ENCODE measurements at regions not wholly inside any gene's neighbourhood (a gene's known extent, or its start where the extent isn't known, plus 50 kb on each side); places are given as distances from the start of the nearest gene placed in this dataset.

DNA sequence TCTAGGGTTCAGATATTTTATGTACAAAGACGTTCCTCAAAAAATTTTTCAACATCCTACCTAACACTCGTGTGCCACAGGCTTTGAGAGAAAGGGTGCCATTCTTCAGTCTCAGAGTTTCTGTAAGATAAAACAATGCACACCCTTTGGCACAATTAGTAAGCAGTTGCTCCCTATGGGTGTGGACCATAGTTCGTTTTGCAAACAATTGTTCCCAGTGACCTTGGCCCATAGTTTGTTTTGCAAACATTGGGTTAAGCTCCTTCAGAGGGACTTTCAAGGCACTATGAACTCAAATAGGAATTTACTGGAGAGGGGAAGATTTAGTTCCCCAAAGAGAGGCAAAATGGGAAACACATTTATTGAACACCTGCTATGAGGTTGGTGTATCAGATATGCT lies 220.3 kb upstream of the CA10 start:
- DNase-seq: no peak
- TF ChIP-seq, protein P1, sequence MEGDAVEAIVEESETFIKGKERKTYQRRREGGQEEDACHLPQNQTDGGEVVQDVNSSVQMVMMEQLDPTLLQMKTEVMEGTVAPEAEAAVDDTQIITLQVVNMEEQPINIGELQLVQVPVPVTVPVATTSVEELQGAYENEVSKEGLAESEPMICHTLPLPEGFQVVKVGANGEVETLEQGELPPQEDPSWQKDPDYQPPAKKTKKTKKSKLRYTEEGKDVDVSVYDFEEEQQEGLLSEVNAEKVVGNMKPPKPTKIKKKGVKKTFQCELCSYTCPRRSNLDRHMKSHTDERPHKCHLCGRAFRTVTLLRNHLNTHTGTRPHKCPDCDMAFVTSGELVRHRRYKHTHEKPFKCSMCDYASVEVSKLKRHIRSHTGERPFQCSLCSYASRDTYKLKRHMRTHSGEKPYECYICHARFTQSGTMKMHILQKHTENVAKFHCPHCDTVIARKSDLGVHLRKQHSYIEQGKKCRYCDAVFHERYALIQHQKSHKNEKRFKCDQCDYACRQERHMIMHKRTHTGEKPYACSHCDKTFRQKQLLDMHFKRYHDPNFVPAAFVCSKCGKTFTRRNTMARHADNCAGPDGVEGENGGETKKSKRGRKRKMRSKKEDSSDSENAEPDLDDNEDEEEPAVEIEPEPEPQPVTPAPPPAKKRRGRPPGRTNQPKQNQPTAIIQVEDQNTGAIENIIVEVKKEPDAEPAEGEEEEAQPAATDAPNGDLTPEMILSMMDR (IDR thresholded peaks at IDR 0.05): no peak
- no peaks in the 10 kb centered on the region for H3K4me1 Mint-ChIP-seq (ENCODE audit: low read depth)
- intact Hi-C loops (cut with micrococcal nuclease): no loop called here
- no peak overlapping the region for H3K4me3 Mint-ChIP-seq
- H3K9me3 Mint-ChIP-seq: no peaks in the 10 kb centered on the region
- ChIA-PET CTCF (no interaction called here), POLR2A (no interaction called here)
- ATAC-seq: no peak
- H3K27me3 Mint-ChIP-seq: no peaks in the 10 kb centered on the region
- no peaks in the 10 kb centered on the region for H3K36me3 Mint-ChIP-seq (ENCODE audit: low read depth)
- H3K27ac Mint-ChIP-seq: no peak overlapping the region

DNA sequence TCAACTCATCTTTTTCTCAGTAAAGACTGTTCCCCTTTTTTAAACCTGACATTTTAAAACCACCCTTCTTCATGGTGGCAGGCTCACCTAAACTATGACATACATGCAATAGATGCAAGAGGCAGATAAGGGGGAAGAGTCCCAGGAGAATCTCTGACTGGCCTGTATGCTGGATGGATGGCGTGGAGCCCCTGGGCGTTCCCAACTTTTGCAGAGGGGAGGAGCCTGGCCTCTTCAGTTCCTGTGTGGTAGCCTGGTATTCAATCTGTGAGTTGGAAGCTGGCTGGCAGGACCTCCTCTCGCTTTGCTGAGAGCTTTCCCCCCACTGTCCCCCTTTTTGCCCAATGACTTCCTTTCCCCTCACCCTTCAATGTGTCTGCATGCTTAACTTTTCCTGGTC lies 217.6 kb upstream of the CA10 start:
- Mint-ChIP-seq H3K27me3 (no peaks in the 10 kb centered on the region), H3K4me3 (no peak overlapping the region), H3K36me3 (ENCODE audit: low read depth) (no peaks in the 10 kb centered on the region), H3K9me3 (no peaks in the 10 kb centered on the region), H3K4me1 (ENCODE audit: low read depth) (no peaks in the 10 kb centered on the region), H3K27ac (no peak overlapping the region)
- DNase-seq (no peak), ATAC-seq (no peak)
- ChIA-PET CTCF (no interaction called here), POLR2A (no interaction called here)
- intact Hi-C loops (cut with micrococcal nuclease): no loop called here
- TF ChIP-seq, protein P1 (IDR thresholded peaks at IDR 0.05): no peak

DNA sequence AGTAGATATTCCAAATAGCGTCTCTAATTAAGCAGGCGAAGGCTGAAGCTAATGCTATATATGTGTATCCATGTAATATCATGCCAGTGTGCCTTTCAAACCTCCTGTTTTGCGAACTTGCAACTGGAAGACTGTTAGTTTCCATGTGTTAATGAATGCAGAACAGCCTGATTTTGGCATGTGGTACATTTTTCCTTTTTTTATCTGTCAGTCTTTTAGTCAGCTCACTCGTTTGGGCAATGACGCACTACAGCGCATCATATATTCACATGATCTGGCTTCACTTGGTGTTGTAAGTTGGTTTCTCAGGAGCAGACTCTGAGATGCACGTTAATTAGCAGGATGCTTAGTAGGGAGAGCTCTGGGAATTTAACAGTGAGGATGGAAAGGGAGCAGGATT lies 210.4 kb upstream of the CA10 start:
- ATAC-seq (no peak), DNase-seq (no peak)
- TF ChIP-seq, protein P1 (IDR thresholded peaks at IDR 0.05): no peak
- no peaks in the 10 kb centered on the region for H3K4me1 Mint-ChIP-seq (ENCODE audit: low read depth)
- no peaks in the 10 kb centered on the region for H3K9me3 Mint-ChIP-seq
- H3K36me3 Mint-ChIP-seq (ENCODE audit: low read depth): no peaks in the 10 kb centered on the region
- no peak overlapping the region for H3K27ac Mint-ChIP-seq
- ChIA-PET CTCF (no interaction called here), POLR2A (no interaction called here)
- intact Hi-C loops (cut with micrococcal nuclease): no loop called here
- H3K4me3 Mint-ChIP-seq: no peak overlapping the region
- H3K27me3 Mint-ChIP-seq: no peaks in the 10 kb centered on the region

DNA sequence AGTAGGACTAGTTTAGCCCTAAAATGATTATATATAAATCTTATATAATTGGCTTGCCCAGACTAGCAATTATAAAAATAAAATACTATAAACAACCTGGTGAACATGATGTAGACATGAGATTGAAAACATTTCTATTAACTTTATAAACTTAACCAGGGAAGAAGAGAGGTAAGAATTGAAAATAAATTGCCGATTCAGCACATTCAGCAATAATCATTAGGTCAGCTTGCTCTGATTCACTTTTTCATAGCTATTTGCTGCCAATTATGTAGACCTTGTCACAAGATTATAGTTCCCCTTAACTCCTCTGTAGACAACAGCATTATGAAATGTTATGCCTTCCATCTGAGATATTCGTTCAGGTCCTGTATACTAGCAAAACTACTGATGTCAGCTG lies 199.3 kb upstream of the CA10 start:
- no peak overlapping the region for H3K27ac Mint-ChIP-seq
- H3K4me3 Mint-ChIP-seq: no peak overlapping the region
- POLR2A ChIA-PET: no interaction called here
- no peak for ATAC-seq
- CTCF ChIA-PET: no interaction called here
- TF ChIP-seq, protein P1 (IDR thresholded peaks at IDR 0.05): no peak
- DNase-seq: no peak
- no peaks in the 10 kb centered on the region for H3K4me1 Mint-ChIP-seq (ENCODE audit: low read depth)
- no peaks in the 10 kb centered on the region for H3K36me3 Mint-ChIP-seq (ENCODE audit: low read depth)
- peaks cover 10% of the 10 kb centered on the region for H3K9me3 Mint-ChIP-seq
- intact Hi-C loops (cut with micrococcal nuclease): no loop called here
- no peaks in the 10 kb centered on the region for H3K27me3 Mint-ChIP-seq

DNA sequence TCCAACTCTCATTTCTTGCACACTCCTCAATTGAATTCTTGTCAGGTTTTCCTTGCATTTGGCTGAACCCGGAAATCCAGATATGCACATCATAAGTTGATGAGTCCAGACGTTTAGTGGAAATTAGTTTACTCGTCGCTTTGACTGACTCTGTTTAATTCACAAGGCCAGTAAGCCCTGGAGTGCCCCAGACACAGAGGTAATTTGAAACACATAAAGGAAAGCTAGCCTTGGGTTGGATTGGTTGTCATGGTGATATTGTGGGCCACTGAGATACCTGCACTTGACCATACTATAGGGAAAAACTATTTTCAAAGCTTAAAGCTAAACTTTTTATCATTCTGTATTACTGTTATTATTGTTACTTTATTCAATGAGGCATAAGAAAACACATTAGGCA lies 178.3 kb upstream of the CA10 start:
- H3K4me1 Mint-ChIP-seq (ENCODE audit: low read depth): no peaks in the 10 kb centered on the region

More for the DNA sequence above, 178.3 kb upstream of the CA10 start:
- no peak for DNase-seq
- TF ChIP-seq, protein P1 (IDR thresholded peaks at IDR 0.05): no peak
- ChIA-PET POLR2A (no interaction called here), CTCF (no interaction called here)
- intact Hi-C loops (cut with micrococcal nuclease): no loop called here
- Mint-ChIP-seq H3K36me3 (ENCODE audit: low read depth) (no peaks in the 10 kb centered on the region), H3K9me3 (no peaks in the 10 kb centered on the region), H3K27me3 (no peaks in the 10 kb centered on the region), H3K4me3 (no peak overlapping the region), H3K27ac (no peak overlapping the region)
- no peak for ATAC-seq

All from activated CD8-positive, alpha-beta T cell treated with anti-CD3 and anti-CD28 coated beads for 36 hours (primary cell).